ENCODE measurements at regions not wholly inside any gene's neighbourhood (a gene's known extent, or its start where the extent isn't known, plus 50 kb on each side); places are given as distances from the start of the nearest gene placed in this dataset.

- DNase-seq (ENCODE audit: low read depth), result no peak
These were observed 462.3 kb upstream of the JARID2 start for GRCh38 chr6:14783594-14783993.

GRCh38 chr6:14784596-14785492, 461.0 kb upstream of the JARID2 start:
- DNase-seq (ENCODE audit: low read depth), result no peak

GRCh38 chr6:14785493-14785790, 460.4 kb upstream of the JARID2 start:
- no peak for DNase-seq (ENCODE audit: low read depth)

GRCh38 chr6:14786008-14786407, 459.9 kb upstream of the JARID2 start:
- DNase-seq (ENCODE audit: low read depth), result no peak

- no peak for DNase-seq (ENCODE audit: low read depth)
These were observed 459.4 kb upstream of the JARID2 start for GRCh38 chr6:14786455-14786854.

GRCh38 chr6:14787250-14787649, 458.6 kb upstream of the JARID2 start:
- DNase-seq (ENCODE audit: low read depth), result no peak

- no peak for DNase-seq (ENCODE audit: low read depth)
These were observed 458.2 kb upstream of the JARID2 start for GRCh38 chr6:14787677-14788076.

- DNase-seq (ENCODE audit: low read depth), result no peak
These were observed 455.9 kb upstream of the JARID2 start for GRCh38 chr6:14789996-14790395.

- DNase-seq (ENCODE audit: low read depth), result no peak
These were observed 454.9 kb upstream of the JARID2 start for GRCh38 chr6:14790976-14791375.

- no peak for DNase-seq (ENCODE audit: low read depth)
These were observed 454.3 kb upstream of the JARID2 start for GRCh38 chr6:14791526-14791925.

- no peak for DNase-seq (ENCODE audit: low read depth)
These were observed 453.5 kb upstream of the JARID2 start for GRCh38 chr6:14792118-14792955.

- DNase-seq (ENCODE audit: low read depth), result no peak
These were observed 450.4 kb upstream of the JARID2 start for GRCh38 chr6:14795451-14795850.

GRCh38 chr6:14796974-14797762, 448.7 kb upstream of the JARID2 start:
- DNase-seq (ENCODE audit: low read depth), result no peak

- no peak for DNase-seq (ENCODE audit: low read depth)
These were observed 447.8 kb upstream of the JARID2 start for GRCh38 chr6:14797875-14798593.

- DNase-seq (ENCODE audit: low read depth), result no peak
These were observed 447.3 kb upstream of the JARID2 start for GRCh38 chr6:14798594-14798982.

GRCh38 chr6:14798996-14799588, 446.8 kb upstream of the JARID2 start:
- no peak for DNase-seq (ENCODE audit: low read depth)

GRCh38 chr6:14799928-14800327, 445.9 kb upstream of the JARID2 start:
- peak; percentile 67 for DNase-seq (ENCODE audit: low read depth)

- DNase-seq (ENCODE audit: low read depth), result no peak
These were observed 443.2 kb upstream of the JARID2 start for GRCh38 chr6:14802514-14803160.

GRCh38 chr6:14804001-14804784, 441.7 kb upstream of the JARID2 start:
- DNase-seq (ENCODE audit: low read depth), result no peak

- no peak for DNase-seq (ENCODE audit: low read depth)
These were observed 441.1 kb upstream of the JARID2 start for GRCh38 chr6:14804785-14805210.
